HEK293 (cell line): ENCODE measurements at regions not wholly inside any gene's neighbourhood (a gene's known extent, or its start where the extent isn't known, plus 50 kb on each side); places are given as distances from the start of the nearest gene placed in this dataset.

Source experiments
- CTCF ChIA-PET: fragments of 350-600 bp; formaldehyde crosslinking; extraction: SDS; loops from one replicate; lab custom pipeline; 2021; ENCODE audit warnings: antibody characterized with exemption; lab: Yijun Ruan, JAX
- POLR2A ChIA-PET: fragments of 300-600 bp; formaldehyde crosslinking; extraction: SDS; loops from one replicate; lab custom pipeline; 2020; ENCODE audit warnings: antibody characterized with exemption, inconsistent platforms; lab: Yijun Ruan, JAX
- H3K27ac ChIP-seq: fragments of 200-500 bp; sonication (Bioruptor generic); 2 replicates; pipeline ENCODE4 v1.5.1; 2014; ENCODE audit warnings: low read depth, low read length, control low read depth, inconsistent platforms; ENCODE audit errors: extremely low read depth
- H3K36me3 ChIP-seq, 2 experiments: fragments of 200-500 bp in 1 of 2; sonication (Bioruptor generic) in 1 of 2; 1 replicate in 1 of 2; 2 replicates in 1 of 2; pipeline ENCODE4 v1.5.1; 2014 to 2017; ENCODE audit warnings: inconsistent platforms in 2 of 2, low read length in 2 of 2; ENCODE audit not compliant: control insufficient read depth in 2 of 2, insufficient read depth in 1 of 2
- H3K4me1 ChIP-seq: fragments of 200-500 bp; sonication (Bioruptor generic); 2 replicates; pipeline ENCODE4 v1.5.1; 2014; ENCODE audit warnings: mild to moderate bottlenecking, low read length, inconsistent platforms; ENCODE audit not compliant: control insufficient read depth, insufficient read depth
- H3K4me3 ChIP-seq: 2 replicates; pipeline ENCODE4 v1.5.1; 2011; ENCODE audit warnings: low read depth, mild to moderate bottlenecking, control low read depth, low read length, moderate library complexity
- H3K9me3 ChIP-seq: fragments of 200-500 bp; sonication (Bioruptor generic); 2 replicates; pipeline ENCODE4 v1.5.1; 2014; ENCODE audit warnings: low read depth, low read length, inconsistent platforms; ENCODE audit not compliant: control insufficient read depth, insufficient read depth
- KLF10 ChIP-seq: fragments of 450-650 bp; IDR thresholded peaks from 2 replicates; pipeline ENCODE4 v1.5.1; 2018; ENCODE audit warnings: missing biosample characterization, mild to moderate bottlenecking, missing genetic modification characterization
- KLF16 ChIP-seq: fragments of 450-650 bp; formaldehyde crosslinking; IDR thresholded peaks from 2 replicates; pipeline ENCODE4 v1.5.1; 2017; ENCODE audit warnings: missing biosample characterization, missing genetic modification characterization
- PRDM2 ChIP-seq: fragments of 450-650 bp; formaldehyde crosslinking; IDR thresholded peaks from 2 replicates; pipeline ENCODE4 v1.5.1; 2016; ENCODE audit warnings: missing biosample characterization, missing genetic modification characterization, borderline replicate concordance
- ZNF266 ChIP-seq: fragments of 450-650 bp; formaldehyde crosslinking; IDR thresholded peaks from 2 replicates; pipeline ENCODE4 v1.5.1; 2016; ENCODE audit warnings: missing biosample characterization, missing genetic modification characterization, low read depth
- ZNF292 ChIP-seq: fragments of 450-650 bp; formaldehyde crosslinking; IDR thresholded peaks from 2 replicates; pipeline ENCODE4 v1.5.1; 2016; ENCODE audit warnings: low read depth, missing biosample characterization, missing genetic modification characterization, borderline replicate concordance
- ZNF398 ChIP-seq: fragments of 450-650 bp; formaldehyde crosslinking; IDR thresholded peaks from 2 replicates; pipeline ENCODE4 v1.5.1; 2017; ENCODE audit warnings: missing biosample characterization, missing genetic modification characterization
- ZNF426 ChIP-seq: fragments of 450-650 bp; formaldehyde crosslinking; IDR thresholded peaks from 2 replicates; pipeline ENCODE4 v1.5.1; 2017; ENCODE audit warnings: missing biosample characterization, missing genetic modification characterization, mild to moderate bottlenecking, inconsistent platforms, moderate library complexity
- ZNF560 ChIP-seq: fragments of 450-650 bp; formaldehyde crosslinking; IDR thresholded peaks from 2 replicates; pipeline ENCODE4 v1.5.1; 2017; ENCODE audit warnings: missing biosample characterization, missing genetic modification characterization, borderline replicate concordance
- ZNF561 ChIP-seq: fragments of 450-650 bp; IDR thresholded peaks from 2 replicates; pipeline ENCODE4 v1.5.1; 2018; ENCODE audit warnings: missing biosample characterization, missing genetic modification characterization, borderline replicate concordance
- ZNF610 ChIP-seq: fragments of 450-650 bp; formaldehyde crosslinking; IDR thresholded peaks from 2 replicates; pipeline ENCODE4 v1.5.1; 2016; ENCODE audit warnings: missing biosample characterization, missing genetic modification characterization, borderline replicate concordance
- ZNF792 ChIP-seq: fragments of 450-650 bp; formaldehyde crosslinking; IDR thresholded peaks from 2 replicates; pipeline ENCODE4 v1.5.1; 2016; ENCODE audit warnings: missing biosample characterization, missing genetic modification characterization
- ZXDB ChIP-seq: fragments of 450-650 bp; formaldehyde crosslinking; IDR thresholded peaks from 2 replicates; pipeline ENCODE4 v1.5.1; 2016; ENCODE audit warnings: missing biosample characterization, missing genetic modification characterization
- TF ChIP-seq, protein P1 (sequence below): fragments of 450-650 bp; formaldehyde crosslinking; IDR thresholded peaks from 2 replicates; pipeline ENCODE4 v1.5.1; 2016; ENCODE audit warnings: missing biosample characterization, missing genetic modification characterization, borderline replicate concordance
- TF ChIP-seq, protein P2 (sequence below): fragments of 450-650 bp; formaldehyde crosslinking; IDR thresholded peaks from 2 replicates; pipeline ENCODE4 v1.5.1; 2016; ENCODE audit warnings: missing biosample characterization, missing genetic modification characterization

- ChIA-PET POLR2A (no interaction called here), CTCF (no interaction called here)
- TF ChIP-seq ZXDB (tag by site-specific recombination) = no peak
- no peak for TF ChIP-seq ZNF398 (tag by site-specific recombination)
- TF ChIP-seq, protein P1, sequence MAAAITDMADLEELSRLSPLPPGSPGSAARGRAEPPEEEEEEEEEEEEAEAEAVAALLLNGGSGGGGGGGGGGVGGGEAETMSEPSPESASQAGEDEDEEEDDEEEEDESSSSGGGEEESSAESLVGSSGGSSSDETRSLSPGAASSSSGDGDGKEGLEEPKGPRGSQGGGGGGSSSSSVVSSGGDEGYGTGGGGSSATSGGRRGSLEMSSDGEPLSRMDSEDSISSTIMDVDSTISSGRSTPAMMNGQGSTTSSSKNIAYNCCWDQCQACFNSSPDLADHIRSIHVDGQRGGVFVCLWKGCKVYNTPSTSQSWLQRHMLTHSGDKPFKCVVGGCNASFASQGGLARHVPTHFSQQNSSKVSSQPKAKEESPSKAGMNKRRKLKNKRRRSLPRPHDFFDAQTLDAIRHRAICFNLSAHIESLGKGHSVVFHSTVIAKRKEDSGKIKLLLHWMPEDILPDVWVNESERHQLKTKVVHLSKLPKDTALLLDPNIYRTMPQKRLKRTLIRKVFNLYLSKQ = no peak
- TF ChIP-seq ZNF560 (tag by site-specific recombination) = no peak
- TF ChIP-seq PRDM2 (tag by site-specific recombination) = no peak
- TF ChIP-seq ZNF266 (tag by site-specific recombination) = no peak
- TF ChIP-seq ZNF292 = no peak
- TF ChIP-seq ZNF610 (tag by site-specific recombination) = no peak
- TF ChIP-seq ZNF792 (tag by site-specific recombination) = no peak
- TF ChIP-seq ZNF561 = no peak
- no peak for TF ChIP-seq KLF16 (tag by site-specific recombination)
- TF ChIP-seq ZNF426 (tag by site-specific recombination) = no peak
- no peak for TF ChIP-seq KLF10 (tag by site-specific recombination)
- TF ChIP-seq, protein P2, sequence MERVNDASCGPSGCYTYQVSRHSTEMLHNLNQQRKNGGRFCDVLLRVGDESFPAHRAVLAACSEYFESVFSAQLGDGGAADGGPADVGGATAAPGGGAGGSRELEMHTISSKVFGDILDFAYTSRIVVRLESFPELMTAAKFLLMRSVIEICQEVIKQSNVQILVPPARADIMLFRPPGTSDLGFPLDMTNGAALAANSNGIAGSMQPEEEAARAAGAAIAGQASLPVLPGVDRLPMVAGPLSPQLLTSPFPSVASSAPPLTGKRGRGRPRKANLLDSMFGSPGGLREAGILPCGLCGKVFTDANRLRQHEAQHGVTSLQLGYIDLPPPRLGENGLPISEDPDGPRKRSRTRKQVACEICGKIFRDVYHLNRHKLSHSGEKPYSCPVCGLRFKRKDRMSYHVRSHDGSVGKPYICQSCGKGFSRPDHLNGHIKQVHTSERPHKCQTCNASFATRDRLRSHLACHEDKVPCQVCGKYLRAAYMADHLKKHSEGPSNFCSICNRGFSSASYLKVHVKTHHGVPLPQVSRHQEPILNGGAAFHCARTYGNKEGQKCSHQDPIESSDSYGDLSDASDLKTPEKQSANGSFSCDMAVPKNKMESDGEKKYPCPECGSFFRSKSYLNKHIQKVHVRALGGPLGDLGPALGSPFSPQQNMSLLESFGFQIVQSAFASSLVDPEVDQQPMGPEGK (tag by site-specific recombination) = no peak
- Histone ChIP-seq H3K4me1 (no peaks in the 10 kb centered on the region), H3K4me3 (no peak overlapping the region), H3K27ac (no peak overlapping the region), H3K9me3 (no peaks in the 10 kb centered on the region), H3K36me3 (no peaks in the 10 kb centered on the region)
Observed at GRCh38 chr4:125187226-125188176, 127.3 kb upstream of the FAT4 start.
